GM21786 (cell line): ENCODE measurements at regions not wholly inside any gene's neighbourhood (a gene's known extent, or its start where the extent isn't known, plus 50 kb on each side); places are given as distances from the start of the nearest gene placed in this dataset.
"Not testable (repeated sequence)": the region's sequence is repeated elsewhere in the genome, so short reads cannot be mapped to it uniquely, and the experiment has no call there.

ENCODE experiments used
- ATAC-seq: cut with Tn5 transposase; IDR thresholded peaks from one replicate; pipeline ENCODE4 v1.9.1; 2021; ENCODE audit not compliant: unreplicated experiment

GRCh38 chr22:46039535-46039934 is 62.6 kb upstream of the WNT7B start:
- no peak for ATAC-seq

GRCh38 chr22:46040471-46041465 is 63.8 kb upstream of the WNT7B start:
- ATAC-seq = no peak

DNA sequence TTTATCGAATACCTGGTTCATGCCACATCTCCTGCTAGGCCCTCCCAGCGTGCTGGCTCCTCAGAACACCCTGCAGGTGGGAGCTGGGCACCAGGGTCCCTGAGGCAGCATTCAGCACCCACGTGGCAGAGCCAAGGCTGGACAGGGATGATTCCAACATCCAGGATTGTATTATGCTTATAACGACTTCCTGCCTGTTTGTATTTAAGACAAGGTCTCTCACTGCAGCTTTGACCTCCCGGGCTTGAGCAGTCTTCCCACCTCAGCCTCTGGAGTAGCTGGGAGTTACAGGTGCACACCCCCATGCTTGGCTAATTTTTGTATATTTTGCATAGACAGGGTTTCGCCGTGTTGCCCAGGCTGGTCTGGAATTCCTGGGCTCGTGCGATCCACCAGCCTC is 64.7 kb upstream of the WNT7B start:
- no peak for ATAC-seq

DNA sequence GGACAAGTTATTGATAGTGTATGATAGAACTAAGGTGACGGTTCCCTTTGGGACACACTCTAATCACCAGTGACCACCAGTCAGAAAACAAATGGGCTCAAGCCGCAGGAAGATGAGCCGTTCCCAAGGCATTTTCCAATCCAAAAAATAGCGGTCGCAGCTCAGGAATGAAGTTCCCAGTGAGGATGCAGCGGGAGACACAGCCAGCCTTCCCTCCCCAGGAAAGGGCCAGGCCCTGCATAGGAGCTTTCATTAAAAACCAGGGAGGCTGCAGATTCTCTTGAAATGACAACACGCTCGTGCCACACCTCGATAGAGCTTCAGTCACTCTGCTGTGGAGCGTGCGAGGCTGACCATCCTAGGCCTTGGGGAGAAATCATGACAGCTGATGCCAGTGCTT is 65.8 kb upstream of the WNT7B start:
- no peak for ATAC-seq

DNA sequence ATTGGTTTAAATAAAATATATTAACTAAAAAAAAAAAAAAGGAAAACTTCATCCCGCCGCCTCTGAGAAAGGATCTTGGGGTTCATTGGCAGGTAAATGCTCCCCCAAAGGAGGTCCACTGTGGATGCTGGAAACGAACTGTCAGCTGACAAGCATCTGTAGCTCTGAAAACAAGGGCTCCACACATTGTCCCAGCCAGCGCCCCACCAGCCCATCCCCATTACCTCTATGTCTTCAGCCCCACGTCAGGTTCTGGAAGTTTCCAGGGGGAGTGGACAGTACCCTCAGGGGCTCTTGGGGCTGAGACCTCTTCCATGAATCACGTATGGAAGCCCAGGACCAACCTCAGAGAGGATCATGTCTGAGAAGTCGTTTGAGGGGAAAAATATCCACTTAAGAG is 66.4 kb upstream of the WNT7B start:
- no peak for ATAC-seq

GRCh38 chr22:46043816-46044620 is 67.1 kb upstream of the WNT7B start:
- no peak for ATAC-seq

DNA sequence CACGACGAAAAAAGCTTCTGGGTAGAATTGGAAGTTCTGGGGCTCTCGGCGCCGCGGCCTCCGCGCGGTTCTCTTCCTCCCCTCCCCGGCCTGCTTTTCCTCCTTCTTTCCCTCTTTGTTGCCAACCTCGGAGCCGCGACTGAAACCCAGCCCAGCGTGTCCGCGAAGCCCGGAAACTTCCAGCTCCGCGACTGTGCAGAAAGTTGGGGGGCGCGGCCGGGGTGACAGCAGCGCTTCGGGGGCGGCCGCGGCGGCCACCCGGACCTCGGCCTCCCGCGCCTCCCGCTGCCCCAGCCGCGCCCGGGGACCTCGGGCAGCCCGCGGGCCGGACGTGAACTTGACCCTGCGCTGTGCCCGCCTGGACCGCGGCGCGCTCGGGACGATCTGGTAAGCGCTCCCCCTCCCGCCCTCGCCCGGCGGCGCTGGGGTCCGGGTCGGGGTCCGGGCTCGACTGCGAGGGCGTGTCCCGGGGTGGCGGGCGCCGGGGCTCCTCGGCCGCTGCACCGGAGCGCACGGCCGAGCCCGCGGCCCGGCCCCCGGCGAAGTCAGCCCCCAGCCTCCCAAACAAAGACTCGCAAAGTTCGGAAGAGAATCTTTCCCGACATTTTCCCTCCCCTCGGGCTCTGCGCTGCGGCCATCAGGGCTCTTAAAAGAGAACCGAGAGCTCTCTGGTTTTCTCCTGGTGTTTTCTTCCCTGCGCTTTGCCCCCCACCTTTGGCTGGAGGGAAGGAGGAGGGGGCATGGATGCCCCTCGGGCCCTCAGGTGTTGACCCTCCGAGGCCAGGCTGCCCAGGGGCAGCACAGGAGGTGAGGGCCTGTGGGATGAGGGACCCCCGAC is 67.9 kb upstream of the WNT7B start:
- no peak for ATAC-seq

- no peak for ATAC-seq
These were observed 68.7 kb upstream of the WNT7B start for GRCh38 chr22:46045459-46046298.

GRCh38 chr22:46046299-46046685 is 69.3 kb upstream of the WNT7B start:
- no peak for ATAC-seq

DNA sequence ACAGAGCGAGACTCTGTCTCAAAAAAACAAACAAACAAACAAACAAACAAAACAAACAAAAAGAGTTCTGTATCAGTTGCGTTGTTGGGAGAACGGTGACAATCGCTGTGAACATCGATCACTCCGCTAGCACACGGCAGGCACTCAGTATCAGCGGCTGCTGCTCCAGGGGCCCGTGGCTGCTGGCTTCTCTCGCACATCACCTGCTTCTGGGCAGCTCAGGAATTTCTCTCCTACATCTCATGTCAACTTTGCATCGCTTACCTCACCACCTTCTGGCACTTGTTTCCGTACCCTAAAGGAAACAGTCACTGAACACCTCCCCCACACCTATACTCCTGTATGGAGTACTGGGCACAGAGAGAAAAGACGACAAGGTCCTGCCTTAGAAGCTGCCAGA is 70.3 kb upstream of the WNT7B start:
- no peak for ATAC-seq

DNA sequence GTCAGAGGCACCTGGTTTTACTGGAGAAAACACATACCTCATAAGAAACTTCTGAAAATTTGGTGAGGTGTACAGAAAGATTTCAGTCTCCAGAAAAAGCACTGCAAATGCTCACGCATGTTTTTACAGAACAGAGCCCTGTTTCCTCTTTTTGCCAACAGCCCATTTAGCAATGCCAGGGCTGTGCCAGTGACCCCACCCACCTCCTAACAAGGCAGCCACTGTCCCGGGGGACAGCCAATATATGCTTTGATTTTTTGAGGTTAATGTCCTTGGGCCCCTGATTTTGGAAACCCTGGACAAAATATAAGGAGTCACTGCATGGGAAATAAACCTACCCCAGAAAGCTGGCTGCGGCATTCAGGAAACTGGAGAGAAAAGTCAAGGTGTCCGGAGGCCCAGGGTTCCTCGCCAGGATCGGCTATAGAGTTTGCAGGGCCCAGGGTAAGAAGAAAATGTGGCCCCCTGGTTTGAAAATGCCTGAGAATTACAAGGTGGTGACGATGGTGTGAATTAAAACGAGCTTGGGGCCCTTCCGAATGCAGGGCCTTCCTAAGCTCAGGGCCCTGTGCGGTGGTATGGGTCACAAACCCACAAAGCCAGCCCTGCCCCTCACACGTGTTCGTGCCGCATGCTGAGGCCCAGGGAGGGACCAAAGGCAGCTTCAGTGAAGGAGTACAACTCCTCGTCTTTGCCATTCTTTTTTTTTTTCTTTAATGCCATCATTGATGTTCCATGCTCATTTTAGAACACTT is 71.1 kb upstream of the WNT7B start:
- ATAC-seq = no peak

DNA sequence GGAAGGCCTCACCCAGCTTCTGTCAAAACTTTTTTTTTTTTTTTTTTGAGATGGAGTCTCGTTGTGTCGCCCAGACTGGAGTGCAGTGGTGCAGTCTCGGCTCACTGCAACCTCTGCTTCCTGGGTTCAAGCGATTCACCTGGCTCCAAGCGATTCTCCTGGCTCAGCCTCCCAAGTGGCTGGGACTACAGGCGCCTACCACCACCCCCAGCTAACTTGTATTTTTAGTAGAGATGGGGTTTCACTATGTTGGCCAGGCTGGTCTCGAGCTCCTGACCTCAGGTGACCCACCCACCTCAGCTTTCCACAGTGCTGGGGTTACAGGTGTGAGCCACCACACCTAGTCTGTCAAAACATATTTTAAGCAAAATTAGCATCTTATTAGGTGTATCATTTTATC is 71.7 kb upstream of the WNT7B start:
- ATAC-seq = not testable (repeated sequence)

GRCh38 chr22:46049726-46050450 is 72.9 kb upstream of the WNT7B start:
- no peak for ATAC-seq

DNA sequence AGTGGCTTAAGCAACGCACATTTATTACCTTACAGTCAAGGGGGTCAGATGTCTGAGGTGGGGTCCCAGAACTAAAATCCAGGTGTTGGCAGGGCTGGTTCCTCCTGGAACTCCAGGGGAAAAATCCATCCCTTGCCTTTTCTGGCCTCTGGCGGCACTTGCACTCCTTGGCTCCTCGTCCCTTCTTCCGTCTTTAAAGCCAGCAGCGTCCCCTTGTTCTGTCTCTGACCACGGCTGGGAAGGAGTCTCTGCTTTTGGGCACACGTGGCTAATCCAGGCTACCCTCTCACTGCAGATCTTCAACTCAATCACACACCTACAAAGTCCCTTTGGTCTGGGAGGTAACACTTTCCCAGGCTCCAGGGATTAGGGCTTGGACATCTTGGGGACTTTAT is 73.5 kb upstream of the WNT7B start:
- ATAC-seq = no peak

DNA sequence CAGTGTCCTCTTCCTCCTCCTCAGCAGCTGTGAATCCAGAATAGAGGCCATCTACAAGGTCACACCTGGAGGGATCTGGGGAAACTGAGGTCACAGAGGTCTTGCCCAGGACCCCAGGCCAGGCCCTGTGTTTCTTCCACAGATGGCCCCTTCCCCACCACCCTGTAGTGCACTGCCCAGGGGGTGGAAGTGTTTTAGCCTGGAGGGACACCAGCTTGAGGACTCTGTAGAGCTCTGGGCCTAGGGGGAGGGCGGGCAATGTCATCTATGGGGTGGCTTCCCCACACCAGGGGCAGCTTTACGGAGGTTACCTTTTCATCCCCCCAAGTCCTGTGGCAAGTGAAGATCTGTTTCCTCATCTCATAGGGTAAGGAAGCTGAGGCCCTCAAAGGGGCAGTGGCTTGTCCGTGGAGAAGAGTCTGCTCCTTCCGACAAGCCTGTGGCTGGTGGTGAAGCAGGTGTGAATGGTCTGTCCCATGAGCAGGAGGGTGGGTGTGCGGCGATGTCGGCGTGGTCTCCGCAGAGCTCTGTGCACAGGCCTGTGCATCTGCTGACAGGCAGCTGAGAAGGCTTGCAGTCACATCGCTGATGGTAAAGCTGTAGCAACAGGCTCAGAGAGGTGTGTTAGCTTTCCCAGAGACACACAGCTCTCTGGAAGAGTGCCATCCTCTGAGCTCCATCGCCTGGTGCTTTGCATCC is 74.1 kb upstream of the WNT7B start:
- ATAC-seq = no peak

GRCh38 chr22:46051646-46052045 is 74.7 kb upstream of the WNT7B start:
- no peak for ATAC-seq

DNA sequence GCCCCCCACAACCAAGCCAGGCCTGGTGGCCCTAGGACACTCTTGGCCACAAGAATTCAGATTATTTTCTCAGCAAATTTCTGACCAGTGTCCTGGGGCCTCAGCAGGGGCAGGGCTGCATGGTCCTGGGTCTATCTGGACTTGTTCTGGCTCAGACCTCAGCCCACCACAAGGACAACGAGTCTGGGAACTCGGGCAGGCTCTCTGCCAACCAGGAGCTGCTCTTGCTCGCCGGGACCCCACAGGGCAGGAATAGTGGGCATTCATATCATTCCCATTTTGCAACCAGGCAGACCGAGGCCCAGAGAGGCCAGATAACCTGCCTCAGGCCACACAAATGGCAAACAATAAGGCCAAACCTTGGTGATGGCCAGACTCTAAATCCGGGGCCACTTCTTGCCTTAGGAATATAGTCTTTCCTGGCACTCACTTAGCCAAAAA is 75.4 kb upstream of the WNT7B start:
- no peak for ATAC-seq
